GM12878 (cell line): ENCODE measurements at regions not wholly inside any gene's neighbourhood (a gene's known extent, or its start where the extent isn't known, plus 50 kb on each side); places are given as distances from the start of the nearest gene placed in this dataset.

ENCODE experiments used
- ATAC-seq: fragments of 200-7000 bp; cut with Tn5 transposase; 3 replicates; pipeline ENCODE4 v1.9.1; 2020; ENCODE audit warnings: mild to moderate bottlenecking, moderate library complexity
- BruUV-seq: library from RNA; stranded (reverse); fragments of 400-500 nt; replicated peaks from 2 replicates; lab custom pipeline; 2021; lab: Mats Ljungman, UMichigan
- CTCF ChIA-PET: fragments of 300-600 bp; sonication (Branson Sonifier 250); formaldehyde crosslinking; extraction: SDS; loops from one replicate; lab custom pipeline; 2021; ENCODE audit warnings: inconsistent platforms; lab: Yijun Ruan, JAX
- POLR2A ChIA-PET: fragments of 350-600 bp; formaldehyde crosslinking; extraction: SDS; loops from one replicate; lab custom pipeline; 2021; ENCODE audit warnings: inconsistent platforms; lab: Charles Lee
- RAD21 ChIA-PET: fragments of 300-600 bp; sonication (Branson Sonifier 250); formaldehyde crosslinking; loops from one replicate; lab custom pipeline; 2023; ENCODE audit warnings: antibody characterized with exemption; ENCODE audit not compliant: unreplicated experiment; lab: Charles Lee
- SMC1A ChIA-PET: fragments of 300-600 bp; sonication (Branson Sonifier 250); formaldehyde crosslinking; loops from one replicate; lab custom pipeline; 2023; ENCODE audit not compliant: unreplicated experiment, uncharacterized antibody; lab: Charles Lee
- DNase-seq: peaks from one replicate; pipeline ENCODE4 v3.0.0-alpha.2; 2011; ENCODE audit warnings: low read depth, low spot score
- FAIRE-seq: peaks from 3 replicates; lab custom pipeline; 2011; peaks lifted over from hg19 to GRCh38; lab: Jason Lieb, UNC
- H2AFZ ChIP-seq: 2 replicates; pipeline ENCODE4 v1.6.0; 2011; ENCODE audit warnings: low read depth, low read length, control low read depth; ENCODE audit not compliant: control insufficient read depth
- H3K27ac ChIP-seq: 2 replicates; pipeline ENCODE4 v1.5.1; 2011; ENCODE audit warnings: control low read depth; ENCODE audit not compliant: control insufficient read depth, insufficient read depth
- H3K27me3 ChIP-seq, 2 experiments: replicated peaks in 1 of 2; 2 replicates each; pipeline versions ENCODE4 v1.6.0 to v1.6.1; 2011; ENCODE audit warnings: low read length in 1 of 2; ENCODE audit not compliant: control insufficient read depth in 2 of 2, insufficient read depth in 2 of 2
- H3K36me3 ChIP-seq, 2 experiments: 2 replicates each; pipeline ENCODE4 v1.5.1; 2011; ENCODE audit warnings: low read length in 1 of 2; ENCODE audit not compliant: control insufficient read depth in 2 of 2, insufficient read depth in 2 of 2
- H3K4me1 ChIP-seq: 2 replicates; pipeline ENCODE4 v1.6.1; 2011; ENCODE audit warnings: mild to moderate bottlenecking, low read length, moderate library complexity, mixed read lengths; ENCODE audit not compliant: control insufficient read depth, insufficient read depth
- H3K4me2 ChIP-seq: 2 replicates; pipeline ENCODE4 v1.6.0; 2011; ENCODE audit warnings: control low read depth; ENCODE audit not compliant: control insufficient read depth, insufficient read depth
- H3K4me3 ChIP-seq: fragments of 200-600 bp; sonication (generic); 2 replicates; pipeline ENCODE4 v1.5.1; 2016
- H3K79me2 ChIP-seq: 2 replicates; pipeline ENCODE4 v1.6.0; 2011; ENCODE audit warnings: low read length; ENCODE audit not compliant: control insufficient read depth, insufficient read depth
- H3K9ac ChIP-seq: 2 replicates; pipeline ENCODE4 v1.8.0; 2011; ENCODE audit warnings: low read length, control low read depth, mixed read lengths; ENCODE audit not compliant: control insufficient read depth, insufficient read depth
- H3K9me3 ChIP-seq: replicated peaks from 3 replicates; pipeline ENCODE4 v1.5.1; 2011; ENCODE audit warnings: mild to moderate bottlenecking, low read length; ENCODE audit not compliant: control insufficient read depth, insufficient read depth
- H4K20me1 ChIP-seq: 2 replicates; pipeline ENCODE4 v1.6.0; 2011; ENCODE audit not compliant: control insufficient read depth, insufficient read depth
- ATF3 ChIP-seq: IDR thresholded peaks from 2 replicates; pipeline ENCODE4 v1.6.1; 2011; ENCODE audit warnings: low read depth, mild to moderate bottlenecking, low read length, moderate library complexity, borderline replicate concordance; ENCODE audit errors: extremely low read depth
- BCLAF1 ChIP-seq: fragments of 450-650 bp; IDR thresholded peaks from 2 replicates; pipeline ENCODE4 v1.6.1; 2017; ENCODE audit warnings: antibody characterized with exemption, mild to moderate bottlenecking, moderate library complexity
- CHD2 ChIP-seq: IDR thresholded peaks from 2 replicates; pipeline ENCODE4 v1.6.1; 2011; ENCODE audit warnings: low read depth, low read length, improper control_type of control experiment, borderline replicate concordance
- CREM ChIP-seq: IDR thresholded peaks from 2 replicates; pipeline ENCODE4 v1.6.1; 2014; ENCODE audit warnings: antibody characterized with exemption, low read depth
- DPF2 ChIP-seq: fragments of 450-650 bp; IDR thresholded peaks from 2 replicates; pipeline ENCODE4 v1.6.1; 2017; ENCODE audit warnings: mild to moderate bottlenecking
- EP300 ChIP-seq, 2 experiments: fragments of 150-350 bp in 1 of 2; IDR thresholded peaks; 2 replicates each; pipeline ENCODE4 v1.6.1; 2011 to 2012; ENCODE audit warnings: low read depth in 2 of 2, low read length in 2 of 2, borderline replicate concordance in 1 of 2, improper control_type of control experiment in 1 of 2, inconsistent platforms in 1 of 2; ENCODE audit not compliant: control insufficient read depth in 1 of 2
- ETV6 ChIP-seq, 2 experiments: fragments of 450-650 bp in 1 of 2; IDR thresholded peaks in 1 of 2; conservative IDR thresholded peaks in 1 of 2; 2 replicates each; pipeline ENCODE4 v1.6.1; 2014; ENCODE audit warnings: antibody characterized with exemption in 1 of 2, borderline replicate concordance in 1 of 2, low read depth in 1 of 2, mild to moderate bottlenecking in 1 of 2, moderate library complexity in 1 of 2
- FOXK2 ChIP-seq: fragments of 450-650 bp; IDR thresholded peaks from 2 replicates; pipeline ENCODE4 v1.6.1; 2017; ENCODE audit warnings: mild to moderate bottlenecking, moderate library complexity
- JUNB ChIP-seq: IDR thresholded peaks from 2 replicates; pipeline ENCODE4 v1.6.1; 2016; ENCODE audit warnings: antibody characterized with exemption, mild to moderate bottlenecking
- KLF5 ChIP-seq: fragments of 450-650 bp; IDR thresholded peaks from 2 replicates; pipeline ENCODE4 v1.6.1; 2014; ENCODE audit warnings: mild to moderate bottlenecking; ENCODE audit not compliant: partially characterized antibody
- MEF2B ChIP-seq: fragments of 450-650 bp; IDR thresholded peaks from 2 replicates; pipeline ENCODE4 v1.6.1; 2018; ENCODE audit warnings: mild to moderate bottlenecking, moderate library complexity; ENCODE audit not compliant: partially characterized antibody, poor library complexity, severe bottlenecking
- MYB ChIP-seq: fragments of 150-350 bp; IDR thresholded peaks from 2 replicates; pipeline ENCODE4 v1.6.1; 2014; ENCODE audit warnings: mild to moderate bottlenecking, low read depth, low read length, borderline replicate concordance
- PAX8 ChIP-seq: fragments of 450-650 bp; IDR thresholded peaks from 2 replicates; pipeline ENCODE4 v1.6.1; 2017; ENCODE audit warnings: mild to moderate bottlenecking, moderate library complexity
- POLR2A ChIP-seq: IDR thresholded peaks from 2 replicates; pipeline ENCODE4 v1.6.1; 2011; ENCODE audit warnings: low read depth, mild to moderate bottlenecking, low read length
- SIN3A ChIP-seq: IDR thresholded peaks from 2 replicates; pipeline ENCODE4 v1.6.1; 2012; ENCODE audit warnings: low read depth, low read length, improper control_type of control experiment
- SMARCA5 ChIP-seq: fragments of 450-650 bp; IDR thresholded peaks from 2 replicates; pipeline ENCODE4 v1.6.1; 2017; ENCODE audit warnings: mild to moderate bottlenecking
- STAT3 ChIP-seq: IDR thresholded peaks from 2 replicates; pipeline ENCODE4 v1.6.1; 2011; ENCODE audit warnings: low read depth, low read length, improper control_type of control experiment
- TBL1XR1 ChIP-seq: IDR thresholded peaks from 2 replicates; pipeline ENCODE4 v1.6.1; 2012; ENCODE audit warnings: low read depth, low read length, improper control_type of control experiment
- YBX1 ChIP-seq: fragments of 450-650 bp; IDR thresholded peaks from 2 replicates; pipeline ENCODE4 v1.6.1; 2016; ENCODE audit warnings: antibody characterized with exemption
- ZBTB4 ChIP-seq: fragments of 450-650 bp; formaldehyde crosslinking; IDR thresholded peaks from 2 replicates; pipeline ENCODE4 v1.4.0; 2022; ENCODE audit warnings: mild to moderate bottlenecking, moderate library complexity
- ZNF217 ChIP-seq: fragments of 450-650 bp; IDR thresholded peaks from 2 replicates; pipeline ENCODE4 v1.6.1; 2017; ENCODE audit warnings: antibody characterized with exemption, mild to moderate bottlenecking
- WGBS: methylation state at CpG from one replicate; pipeline ENCODE4 v1.1.6; 2016; ENCODE audit warnings: low lambda C conversion rate; ENCODE audit not compliant: insufficient replicate concordance, insufficient coverage; ENCODE audit errors: missing lambda C conversion rate; 5-methylcytosine and 5-hydroxymethylcytosine counted together
- in situ Hi-C: fragments of 300-500 bp; cut with MboI; formaldehyde crosslinking; loops from 9 replicates; pipeline ENCODE4 v1.14.3; 2018; ENCODE audit warnings: mixed read lengths
- intact Hi-C: fragments of 100-400 bp; cut with micrococcal nuclease; formaldehyde crosslinking; loops from one replicate; pipeline ENCODE4 v1.14.2; 2022; ENCODE audit not compliant: unreplicated experiment

- TF ChIP-seq MYB, result no peak
- no peak for TF ChIP-seq PAX8
- no peak for TF ChIP-seq YBX1
- TF ChIP-seq SIN3A, result no peak
- no peak for TF ChIP-seq BCLAF1
- no peak for TF ChIP-seq MEF2B
- TF ChIP-seq CREM, result no peak
Measured at GRCh38 chr7:10146271-10146670, 827.4 kb upstream of the PHF14 start (continued).

GRCh38 chr7:10156972-10157371 is 816.7 kb upstream of the PHF14 start:
- H3K9ac ChIP-seq, result no peak overlapping the region
- CTCF ChIA-PET, result no interaction called here
- BruUV-seq, result no TSS peak
- TF ChIP-seq EP300 (IDR thresholded peaks at IDR 0.05; ENCODE audit: borderline replicate concordance in 1 of 2, control insufficient read depth in 1 of 2, low read depth in 2 of 2, low read length in 2 of 2), result no peak
- no peak for TF ChIP-seq ETV6 (conservative IDR thresholded peaks at IDR 0.05 in 1 of 2, IDR thresholded peaks at IDR 0.05 in 1 of 2; ENCODE audit: borderline replicate concordance in 1 of 2, low read depth in 1 of 2)
- no peak for TF ChIP-seq KLF5
- no peak for TF ChIP-seq SMARCA5
- no peak for TF ChIP-seq POLR2A
- no peak for TF ChIP-seq ZNF217
- no peak for TF ChIP-seq CHD2
- no peak for TF ChIP-seq FOXK2
- no peak for TF ChIP-seq DPF2
- TF ChIP-seq ZBTB4 (CRISPR knock-in tag), result no peak
- no peak for TF ChIP-seq JUNB
- TF ChIP-seq TBL1XR1, result no peak
- TF ChIP-seq STAT3, result no peak
- TF ChIP-seq ATF3, result no peak

More at GRCh38 chr7:10156972-10157371, 816.7 kb upstream of the PHF14 start:
- in situ Hi-C loops (no loop called here), intact Hi-C loops (no loop called here)
- Histone ChIP-seq H4K20me1 (no peaks in the 10 kb centered on the region), H3K9me3 (no peaks in the 10 kb centered on the region), H3K4me1 (no peaks in the 10 kb centered on the region), H3K79me2 (no peaks in the 10 kb centered on the region), H3K27me3 (no peaks in the 10 kb centered on the region), H3K27ac (no peak overlapping the region), H3K4me3 (no peak overlapping the region), H2AFZ (no peak overlapping the region), H3K36me3 (no peaks in the 10 kb centered on the region), H3K4me2 (no peak overlapping the region)
- ATAC-seq (no peak), FAIRE-seq (no peak), DNase-seq (no peak)
- ChIA-PET POLR2A (no interaction called here), SMC1A (no interaction called here), RAD21 (no interaction called here)
- WGBS, result 10% methylated on average over 2 of the region's 2 CpGs
